WTC11 (cell line): ENCODE measurements at regions not wholly inside any gene's neighbourhood (a gene's known extent, or its start where the extent isn't known, plus 50 kb on each side); places are given as distances from the start of the nearest gene placed in this dataset.
A peak's percentile ranks its signal among the peaks of the same experiment; 100 is the strongest.

ENCODE experiments used
- ATAC-seq: fragments of 200-7000 bp; cut with Tn5 transposase; 2 replicates; pipeline ENCODE4 v1.10.0; 2021; ENCODE audit warnings: mild to moderate bottlenecking, moderate library complexity
- CTCF ChIA-PET: fragments of 300-600 bp; sonication (Branson Sonifier 250); formaldehyde crosslinking; loops from one replicate; lab custom pipeline; 2021; ENCODE audit warnings: antibody characterized with exemption; lab: Charles Lee
- POLR2A ChIA-PET: fragments of 350-600 bp; sonication (Branson Sonifier 250); formaldehyde crosslinking; loops from one replicate; lab custom pipeline; 2021; ENCODE audit warnings: antibody characterized with exemption; lab: Charles Lee
- DNase-seq: peaks from one replicate; pipeline ENCODE4 v3.0.0; 2021; ENCODE audit warnings: low spot score
- H3K27ac Mint-ChIP-seq: 2 replicates; pipeline ENCODE4 v1.8.0; 2021; ENCODE audit warnings: mixed read lengths
- H3K27me3 Mint-ChIP-seq: 2 replicates; pipeline ENCODE4 v1.8.0; 2021; ENCODE audit warnings: low read depth, mild to moderate bottlenecking, moderate library complexity, mixed read lengths
- H3K36me3 Mint-ChIP-seq: 2 replicates; pipeline ENCODE4 v1.8.0; 2021; ENCODE audit warnings: mixed read lengths
- H3K4me1 Mint-ChIP-seq: 2 replicates; pipeline ENCODE4 v1.8.0; 2022; ENCODE audit warnings: mixed read lengths
- H3K4me3 Mint-ChIP-seq: 2 replicates; pipeline ENCODE4 v1.8.0; 2021; ENCODE audit warnings: mild to moderate bottlenecking, moderate library complexity, mixed read lengths
- H3K9me3 Mint-ChIP-seq: 2 replicates; pipeline ENCODE4 v1.8.0; 2021; ENCODE audit warnings: mixed read lengths
- ATF1 ChIP-seq: sonication (generic); formaldehyde crosslinking; IDR thresholded peaks from 2 replicates; pipeline ENCODE4 v1.8.1; 2023; ENCODE audit warnings: mild to moderate bottlenecking, moderate library complexity, missing genetic modification reagents
- ATF3 ChIP-seq: sonication (generic); formaldehyde crosslinking; conservative IDR thresholded peaks from 2 replicates; pipeline ENCODE4 v1.8.1; 2022; ENCODE audit warnings: mild to moderate bottlenecking, missing genetic modification reagents
- CBFB ChIP-seq: sonication (generic); formaldehyde crosslinking; IDR thresholded peaks from 2 replicates; pipeline ENCODE4 v1.8.1; 2022; ENCODE audit warnings: mild to moderate bottlenecking, low read depth, missing genetic modification reagents
- CREB1 ChIP-seq: sonication (generic); formaldehyde crosslinking; IDR thresholded peaks from 2 replicates; pipeline ENCODE4 v1.8.0; 2023; ENCODE audit warnings: mild to moderate bottlenecking, missing genetic modification reagents
- E2F4 ChIP-seq: sonication (generic); formaldehyde crosslinking; IDR thresholded peaks from 2 replicates; pipeline ENCODE4 v1.8.1; 2022; ENCODE audit warnings: low read depth, mild to moderate bottlenecking, moderate library complexity, missing genetic modification reagents, borderline replicate concordance
- EMX1 ChIP-seq: fragments of 250-450 bp; sonication (Bioruptor Pico); IDR thresholded peaks from 2 replicates; pipeline ENCODE4 v1.8.0; 2021; ENCODE audit warnings: mild to moderate bottlenecking
- FOXJ3 ChIP-seq: sonication (generic); formaldehyde crosslinking; IDR thresholded peaks from 2 replicates; pipeline ENCODE4 v1.9.0; 2021; ENCODE audit warnings: missing genetic modification reagents, mild to moderate bottlenecking, borderline replicate concordance
- JUN ChIP-seq: sonication (generic); formaldehyde crosslinking; IDR thresholded peaks from 2 replicates; pipeline ENCODE4 v1.8.0; 2023; ENCODE audit warnings: mild to moderate bottlenecking, missing genetic modification reagents
- MXD4 ChIP-seq: fragments of 250-450 bp; sonication (Bioruptor Pico); IDR thresholded peaks from 2 replicates; pipeline ENCODE4 v1.8.0; 2021; ENCODE audit warnings: mild to moderate bottlenecking, moderate library complexity, borderline replicate concordance
- NR1H2 ChIP-seq: sonication (generic); formaldehyde crosslinking; IDR thresholded peaks from 2 replicates; pipeline ENCODE4 v1.9.0; 2021; ENCODE audit warnings: mild to moderate bottlenecking, moderate library complexity, missing genetic modification reagents
- NR3C1 ChIP-seq: sonication (generic); formaldehyde crosslinking; conservative IDR thresholded peaks from 2 replicates; pipeline ENCODE4 v1.8.1; 2023; ENCODE audit warnings: low read depth, mild to moderate bottlenecking, missing genetic modification reagents
- PREB ChIP-seq: sonication (generic); formaldehyde crosslinking; IDR thresholded peaks from 2 replicates; pipeline ENCODE4 v1.8.1; 2022; ENCODE audit warnings: mild to moderate bottlenecking, missing genetic modification reagents, moderate library complexity, borderline replicate concordance
- RELA ChIP-seq: sonication (generic); formaldehyde crosslinking; IDR thresholded peaks from 2 replicates; pipeline ENCODE4 v1.8.1; 2022; ENCODE audit warnings: missing genetic modification reagents, mild to moderate bottlenecking, borderline replicate concordance
- RORB ChIP-seq: fragments of 250-450 bp; sonication (Bioruptor Pico); IDR thresholded peaks from 2 replicates; pipeline ENCODE4 v1.9.0; 2021; ENCODE audit warnings: mild to moderate bottlenecking
- SMAD4 ChIP-seq: sonication (generic); formaldehyde crosslinking; IDR thresholded peaks from 2 replicates; pipeline ENCODE4 v1.8.0; 2022; ENCODE audit warnings: mild to moderate bottlenecking, missing genetic modification reagents
- TCF7 ChIP-seq: sonication (generic); formaldehyde crosslinking; IDR thresholded peaks from 2 replicates; pipeline ENCODE4 v1.8.0; 2022; ENCODE audit warnings: mild to moderate bottlenecking, low read depth, missing genetic modification reagents, moderate library complexity
- TEAD1 ChIP-seq: sonication (generic); formaldehyde crosslinking; IDR thresholded peaks from 2 replicates; pipeline ENCODE4 v1.8.0; 2022; ENCODE audit warnings: mild to moderate bottlenecking, missing genetic modification reagents
- USF1 ChIP-seq: sonication (generic); formaldehyde crosslinking; IDR thresholded peaks from 2 replicates; pipeline ENCODE4 v1.8.0; 2022; ENCODE audit warnings: mild to moderate bottlenecking, missing genetic modification reagents
- USF2 ChIP-seq: sonication (generic); formaldehyde crosslinking; IDR thresholded peaks from 2 replicates; pipeline ENCODE4 v1.8.1; 2023; ENCODE audit warnings: mild to moderate bottlenecking, missing genetic modification reagents, moderate library complexity
- ZNF317 ChIP-seq: sonication (generic); formaldehyde crosslinking; IDR thresholded peaks from 2 replicates; pipeline ENCODE4 v1.8.1; 2023; ENCODE audit warnings: low read depth, mild to moderate bottlenecking, moderate library complexity, missing genetic modification reagents, borderline replicate concordance
- ZNF423 ChIP-seq: fragments of 250-450 bp; sonication (Bioruptor Pico); IDR thresholded peaks from 2 replicates; pipeline ENCODE4 v2.1.2; 2022; ENCODE audit warnings: mild to moderate bottlenecking, moderate library complexity
- TF ChIP-seq, protein P1 (sequence below): sonication (generic); formaldehyde crosslinking; IDR thresholded peaks from 2 replicates; pipeline ENCODE4 v1.8.1; 2023; ENCODE audit warnings: mild to moderate bottlenecking, missing genetic modification reagents, moderate library complexity
- TF ChIP-seq, protein P2 (sequence below): sonication (generic); formaldehyde crosslinking; IDR thresholded peaks from 2 replicates; pipeline ENCODE4 v1.8.1; 2023; ENCODE audit warnings: mild to moderate bottlenecking, moderate library complexity, missing genetic modification reagents
- TF ChIP-seq, protein P3 (sequence below): sonication (generic); formaldehyde crosslinking; IDR thresholded peaks from 2 replicates; pipeline ENCODE4 v1.8.1; 2022; ENCODE audit warnings: low read depth, missing genetic modification reagents, borderline replicate concordance

DNA sequence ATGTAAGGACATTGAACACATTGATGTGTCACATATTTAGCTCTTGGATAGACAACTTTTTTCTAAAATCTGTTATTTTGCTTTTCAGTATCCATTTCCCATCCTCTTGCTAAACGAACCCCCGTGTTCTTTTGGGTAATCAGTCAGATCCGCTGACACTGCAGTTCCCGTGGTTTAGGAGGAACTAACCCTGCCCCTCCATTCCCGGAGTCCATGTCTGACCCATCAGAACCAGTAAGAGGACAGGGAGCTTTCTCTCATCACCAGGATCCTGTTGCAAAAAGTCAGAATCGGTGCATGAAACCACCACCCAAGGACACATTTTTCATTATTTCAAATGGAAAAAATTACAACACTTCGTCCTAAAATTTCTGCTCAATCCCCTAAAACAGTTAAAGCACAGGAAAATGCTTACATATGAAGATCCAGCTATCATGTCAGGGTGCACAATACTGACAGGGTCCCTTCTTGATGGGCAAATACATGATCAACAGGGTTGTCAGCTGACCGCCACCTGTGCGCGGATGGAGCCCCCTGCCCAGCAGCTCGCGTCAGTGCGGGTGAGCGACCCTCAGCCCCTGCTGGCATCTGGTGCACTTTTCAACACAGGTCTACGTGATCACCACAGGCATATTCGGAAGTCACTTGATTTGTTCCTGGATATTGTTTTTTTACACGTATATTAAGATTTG lies 276.8 kb downstream of the ADGRD1 start:
- peaks cover 11% of the 10 kb centered on the region for H3K36me3 Mint-ChIP-seq
- no peak for ATAC-seq
- POLR2A ChIA-PET, result no interaction called here
- TF ChIP-seq ATF3 (CRISPR knock-in tag) (no peak), MXD4 (CRISPR knock-in tag) (no peak), RORB (CRISPR knock-in tag) (no peak), CBFB (no peak), ZNF317 (CRISPR knock-in tag) (no peak), TCF7 (CRISPR knock-in tag) (no peak), USF1 (CRISPR knock-in tag) (no peak), FOXJ3 (CRISPR knock-in tag) (no peak), NR1H2 (CRISPR knock-in tag) (no peak), NR3C1 (no peak), SMAD4 (no peak), JUN (no peak), USF2 (CRISPR knock-in tag) (no peak)
- TF ChIP-seq, protein P1, sequence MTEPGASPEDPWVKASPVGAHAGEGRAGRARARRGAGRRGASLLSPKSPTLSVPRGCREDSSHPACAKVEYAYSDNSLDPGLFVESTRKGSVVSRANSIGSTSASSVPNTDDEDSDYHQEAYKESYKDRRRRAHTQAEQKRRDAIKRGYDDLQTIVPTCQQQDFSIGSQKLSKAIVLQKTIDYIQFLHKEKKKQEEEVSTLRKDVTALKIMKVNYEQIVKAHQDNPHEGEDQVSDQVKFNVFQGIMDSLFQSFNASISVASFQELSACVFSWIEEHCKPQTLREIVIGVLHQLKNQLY (CRISPR knock-in tag), result no peak
- TF ChIP-seq, protein P2, sequence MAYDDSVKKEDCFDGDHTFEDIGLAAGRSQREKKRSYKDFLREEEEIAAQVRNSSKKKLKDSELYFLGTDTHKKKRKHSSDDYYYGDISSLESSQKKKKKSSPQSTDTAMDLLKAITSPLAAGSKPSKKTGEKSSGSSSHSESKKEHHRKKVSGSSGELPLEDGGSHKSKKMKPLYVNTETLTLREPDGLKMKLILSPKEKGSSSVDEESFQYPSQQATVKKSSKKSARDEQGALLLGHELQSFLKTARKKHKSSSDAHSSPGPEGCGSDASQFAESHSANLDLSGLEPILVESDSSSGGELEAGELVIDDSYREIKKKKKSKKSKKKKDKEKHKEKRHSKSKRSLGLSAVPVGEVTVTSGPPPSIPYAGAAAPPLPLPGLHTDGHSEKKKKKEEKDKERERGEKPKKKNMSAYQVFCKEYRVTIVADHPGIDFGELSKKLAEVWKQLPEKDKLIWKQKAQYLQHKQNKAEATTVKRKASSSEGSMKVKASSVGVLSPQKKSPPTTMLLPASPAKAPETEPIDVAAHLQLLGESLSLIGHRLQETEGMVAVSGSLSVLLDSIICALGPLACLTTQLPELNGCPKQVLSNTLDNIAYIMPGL (CRISPR knock-in tag), result no peak
- TF ChIP-seq, all 79 proteins: peak for 0
- CTCF ChIA-PET, result interaction anchor here (1.3 to 3.0 kb wide), 6 partner anchors 26 to 224 kb away, joined by 3 to 22 read pairs (median 12); no protein-coding TSS in a partner anchor
- peaks cover 18% of the 10 kb centered on the region for H3K9me3 Mint-ChIP-seq
- peak overlapping the region; percentile 73; the same call in 1 of the 2 replicates for H3K27ac Mint-ChIP-seq
- peaks cover 35% of the 10 kb centered on the region for H3K4me1 Mint-ChIP-seq
- DNase-seq, result no peak
- no peaks in the 10 kb centered on the region; the same call in 1 of the 2 replicates for H3K27me3 Mint-ChIP-seq
- H3K4me3 Mint-ChIP-seq, result no peak overlapping the region

- ChIA-PET CTCF (no interaction called here), POLR2A (no interaction called here)
- H3K27me3 Mint-ChIP-seq, result no peaks in the 10 kb centered on the region; the same call in 1 of the 2 replicates
- peaks cover 18% of the 10 kb centered on the region for H3K9me3 Mint-ChIP-seq
- H3K4me3 Mint-ChIP-seq, result no peak overlapping the region
- H3K27ac Mint-ChIP-seq, result no peak overlapping the region
- DNase-seq, result no peak
- H3K36me3 Mint-ChIP-seq, result peaks cover 11% of the 10 kb centered on the region
- ATAC-seq, result no peak
- H3K4me1 Mint-ChIP-seq, result peaks cover 42% of the 10 kb centered on the region
- TF ChIP-seq PREB (CRISPR knock-in tag) (no peak), JUN (no peak), E2F4 (no peak), CREB1 (CRISPR knock-in tag) (no peak), RELA (CRISPR knock-in tag) (no peak), TEAD1 (CRISPR knock-in tag) (no peak), ZNF423 (CRISPR knock-in tag) (no peak), ATF1 (CRISPR knock-in tag) (no peak), EMX1 (CRISPR knock-in tag) (no peak), USF2 (CRISPR knock-in tag) (no peak)
- TF ChIP-seq, protein P3, sequence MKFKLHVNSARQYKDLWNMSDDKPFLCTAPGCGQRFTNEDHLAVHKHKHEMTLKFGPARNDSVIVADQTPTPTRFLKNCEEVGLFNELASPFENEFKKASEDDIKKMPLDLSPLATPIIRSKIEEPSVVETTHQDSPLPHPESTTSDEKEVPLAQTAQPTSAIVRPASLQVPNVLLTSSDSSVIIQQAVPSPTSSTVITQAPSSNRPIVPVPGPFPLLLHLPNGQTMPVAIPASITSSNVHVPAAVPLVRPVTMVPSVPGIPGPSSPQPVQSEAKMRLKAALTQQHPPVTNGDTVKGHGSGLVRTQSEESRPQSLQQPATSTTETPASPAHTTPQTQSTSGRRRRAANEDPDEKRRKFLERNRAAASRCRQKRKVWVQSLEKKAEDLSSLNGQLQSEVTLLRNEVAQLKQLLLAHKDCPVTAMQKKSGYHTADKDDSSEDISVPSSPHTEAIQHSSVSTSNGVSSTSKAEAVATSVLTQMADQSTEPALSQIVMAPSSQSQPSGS (CRISPR knock-in tag), result no peak
Observed at GRCh38 chr12:131231032-131231980, 277.6 kb downstream of the ADGRD1 start.
